HG03280 (cell line): ENCODE measurements at regions not wholly inside any gene's neighbourhood (a gene's known extent, or its start where the extent isn't known, plus 50 kb on each side); places are given as distances from the start of the nearest gene placed in this dataset.
A peak's percentile ranks its signal among the peaks of the same experiment; 100 is the strongest.
"Not testable (repeated sequence)": the region's sequence is repeated elsewhere in the genome, so short reads cannot be mapped to it uniquely, and the experiment has no call there.

ENCODE experiments used
- ATAC-seq: cut with Tn5 transposase; IDR thresholded peaks from one replicate; pipeline ENCODE4 v1.9.1; 2021; ENCODE audit warnings: mild to moderate bottlenecking, moderate library complexity; ENCODE audit not compliant: unreplicated experiment

GRCh38 chr9:107838766-107839165 lies 349.2 kb upstream of the KLF4 start:
- no peak for ATAC-seq

- ATAC-seq = no peak
Observed at GRCh38 chr9:107836300-107836699, 346.7 kb upstream of the KLF4 start.

DNA sequence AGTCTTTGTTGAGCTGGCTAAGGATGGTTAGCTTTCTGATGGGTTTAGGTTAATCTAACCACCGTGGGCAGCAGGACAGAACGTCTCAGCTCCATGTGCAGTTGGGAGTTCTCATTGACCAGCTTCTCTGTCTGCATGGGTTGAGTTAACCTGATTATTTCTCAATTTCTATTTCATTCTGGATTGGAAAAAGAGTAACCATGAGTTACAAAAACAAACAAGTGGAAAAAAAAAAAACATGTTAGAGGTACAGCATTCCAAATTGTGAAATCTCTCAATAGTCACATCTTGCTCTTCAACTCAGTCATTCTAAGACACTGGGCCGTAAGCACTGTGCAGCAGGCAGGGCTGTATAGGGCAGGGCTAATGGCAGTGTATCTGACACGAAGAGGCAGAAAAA lies 343.7 kb upstream of the KLF4 start:
- ATAC-seq = no peak

- ATAC-seq = no peak
Observed at GRCh38 chr9:107832871-107833270, 343.3 kb upstream of the KLF4 start.

GRCh38 chr9:107830479-107830878 lies 340.9 kb upstream of the KLF4 start:
- ATAC-seq = no peak

GRCh38 chr9:107827884-107828283 lies 338.3 kb upstream of the KLF4 start:
- ATAC-seq = no peak

GRCh38 chr9:107827304-107827703 lies 337.7 kb upstream of the KLF4 start:
- ATAC-seq = peak; percentile 94

DNA sequence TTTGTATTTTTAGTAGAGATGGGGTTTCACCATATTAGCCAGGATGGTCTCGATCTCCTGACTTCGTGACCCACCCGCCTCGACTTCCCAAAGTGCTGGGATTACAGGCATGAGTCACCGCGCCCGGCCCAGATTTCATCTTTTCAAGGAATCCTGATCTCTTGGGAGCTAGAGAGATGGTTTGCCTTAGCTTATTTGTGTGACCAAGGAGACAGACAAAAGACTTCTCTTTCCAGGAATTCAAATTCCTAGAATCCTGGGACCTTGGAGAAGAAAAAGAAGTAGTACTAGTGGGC lies 337.1 kb upstream of the KLF4 start:
- ATAC-seq = not testable (repeated sequence)

- no peak for ATAC-seq
Observed at GRCh38 chr9:107824556-107824955, 335.0 kb upstream of the KLF4 start.

DNA sequence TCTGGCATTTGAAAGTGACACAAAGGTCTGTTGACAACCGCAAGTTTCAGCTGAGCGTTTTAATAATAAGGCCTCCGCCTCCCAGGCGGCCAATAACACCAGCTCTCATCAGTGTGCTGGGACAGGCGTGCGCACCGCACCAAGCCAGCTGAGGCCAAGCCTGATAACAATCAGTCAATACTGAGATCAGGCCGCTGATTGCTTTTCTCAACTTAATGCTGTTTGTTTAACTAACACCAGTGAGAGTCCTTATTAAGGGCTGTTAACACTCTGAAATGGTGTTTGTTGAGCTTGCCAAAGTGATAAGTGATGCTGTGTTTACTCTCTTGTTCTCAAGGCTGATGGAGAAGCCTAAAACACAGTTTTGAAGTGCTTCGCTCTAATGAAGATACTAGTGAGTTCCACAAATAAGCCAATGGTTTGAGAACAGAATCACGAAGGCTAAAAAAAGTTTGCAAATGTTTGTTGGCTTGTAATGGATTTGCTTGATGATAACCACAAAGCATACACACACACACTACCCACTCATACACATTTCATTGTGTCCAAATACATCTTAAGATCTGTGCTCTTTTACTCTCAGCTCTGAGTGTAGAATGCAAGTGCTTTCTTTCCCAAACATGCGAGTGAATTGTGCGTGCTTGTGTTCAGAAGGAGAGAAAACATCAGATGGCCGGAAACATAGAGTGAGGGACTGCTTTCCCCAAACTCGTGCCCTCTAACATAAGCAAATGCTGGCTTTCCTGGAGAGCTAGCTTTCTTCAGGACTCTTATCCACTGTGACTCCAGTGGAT lies 330.4 kb upstream of the KLF4 start:
- ATAC-seq = no peak

DNA sequence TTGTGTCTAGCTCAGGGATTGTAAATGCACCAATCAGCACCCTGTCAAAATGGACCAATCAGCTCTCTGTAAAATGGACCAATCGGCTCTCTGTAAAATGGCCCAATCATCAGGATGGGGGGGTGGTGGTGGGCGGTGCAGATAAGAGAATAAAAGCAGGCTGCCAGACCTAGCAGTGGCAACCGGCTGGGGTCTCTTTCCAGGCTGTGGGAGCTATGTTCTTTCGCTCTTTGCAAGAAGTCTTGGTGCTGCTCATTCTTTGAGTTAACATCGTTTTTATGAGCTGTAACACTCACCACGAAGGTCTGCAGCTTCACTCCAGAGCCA lies 328.9 kb upstream of the KLF4 start:
- not testable (repeated sequence) for ATAC-seq

- not testable (repeated sequence) for ATAC-seq
Observed at GRCh38 chr9:107817595-107818502, 328.3 kb upstream of the KLF4 start.

- ATAC-seq = peak; percentile 70
Observed at GRCh38 chr9:107816561-107817021, 327.0 kb upstream of the KLF4 start.

- peak; percentile 30 for ATAC-seq
Observed at GRCh38 chr9:107815782-107816560, 326.4 kb upstream of the KLF4 start.

- ATAC-seq = no peak
Observed at GRCh38 chr9:107813287-107813686, 323.7 kb upstream of the KLF4 start.

- no peak for ATAC-seq
Observed at GRCh38 chr9:107810461-107810961, 320.9 kb upstream of the KLF4 start.

- ATAC-seq = no peak
Observed at GRCh38 chr9:107809871-107810460, 320.4 kb upstream of the KLF4 start.

DNA sequence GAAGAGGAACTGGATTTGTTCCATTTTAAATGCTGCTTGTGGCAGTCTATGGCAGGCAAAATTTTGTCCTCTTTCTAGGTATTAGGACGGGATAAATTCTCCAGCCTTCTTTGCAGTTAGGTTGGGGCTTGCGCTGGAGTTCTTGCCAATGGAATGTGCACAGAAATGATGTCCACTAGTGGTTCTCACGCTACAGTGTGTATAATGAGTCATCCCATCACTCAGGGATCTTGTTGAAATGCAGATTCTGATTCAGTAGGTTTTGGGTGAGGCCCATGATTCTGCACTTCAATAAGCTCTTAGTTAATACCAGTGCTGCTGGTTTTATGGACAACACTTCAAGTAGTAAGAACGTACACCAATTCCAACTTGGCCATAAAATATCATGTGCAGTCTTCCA lies 317.6 kb upstream of the KLF4 start:
- no peak for ATAC-seq

DNA sequence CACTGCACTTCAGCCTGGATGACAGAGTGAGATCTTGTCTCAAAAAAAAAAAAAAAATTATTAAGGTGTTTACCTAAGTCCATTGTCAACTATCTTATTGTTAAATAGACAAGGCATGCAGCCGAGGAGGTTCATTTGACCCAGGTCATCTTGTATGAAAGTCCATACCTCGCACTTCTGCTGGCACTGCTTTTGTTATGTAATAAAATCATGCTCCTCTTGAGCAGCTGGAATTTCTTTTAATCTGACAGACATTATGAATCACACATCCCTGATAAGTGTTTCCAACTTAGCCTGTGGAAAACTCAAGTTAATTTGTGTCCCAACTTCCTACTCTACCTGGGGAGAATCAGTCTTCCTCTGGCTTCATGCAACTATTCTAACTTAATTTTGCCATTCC lies 315.6 kb upstream of the KLF4 start:
- no peak for ATAC-seq

GRCh38 chr9:107794259-107794658 lies 304.7 kb upstream of the KLF4 start:
- no peak for ATAC-seq

DNA sequence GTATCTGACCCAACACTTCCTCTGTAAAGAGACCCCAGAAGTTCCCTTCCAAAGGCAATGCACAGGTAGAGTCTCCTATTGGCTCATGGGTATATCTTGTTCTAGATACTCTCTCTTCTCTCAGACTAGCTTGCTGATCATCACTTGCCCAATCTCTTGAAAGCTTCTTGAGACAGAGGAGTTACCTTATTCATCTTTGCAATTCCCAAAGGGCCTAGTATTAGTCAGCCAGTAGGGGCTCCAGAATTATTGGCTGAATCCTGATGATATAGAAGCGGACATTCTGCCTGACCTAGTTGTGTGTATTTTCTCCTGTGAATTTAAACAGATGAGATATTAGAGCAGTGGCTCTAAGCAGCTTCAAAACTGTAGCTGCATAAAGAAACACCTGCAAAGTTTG lies 304.0 kb upstream of the KLF4 start:
- no peak for ATAC-seq
